ENCODE measurements at regions not wholly inside any gene's neighbourhood (a gene's known extent, or its start where the extent isn't known, plus 50 kb on each side); places are given as distances from the start of the nearest gene placed in this dataset.
A peak's percentile ranks its signal among the peaks of the same experiment; 100 is the strongest.
"Not testable (repeated sequence)": the region's sequence is repeated elsewhere in the genome, so short reads cannot be mapped to it uniquely, and the experiment has no call there.

DNA sequence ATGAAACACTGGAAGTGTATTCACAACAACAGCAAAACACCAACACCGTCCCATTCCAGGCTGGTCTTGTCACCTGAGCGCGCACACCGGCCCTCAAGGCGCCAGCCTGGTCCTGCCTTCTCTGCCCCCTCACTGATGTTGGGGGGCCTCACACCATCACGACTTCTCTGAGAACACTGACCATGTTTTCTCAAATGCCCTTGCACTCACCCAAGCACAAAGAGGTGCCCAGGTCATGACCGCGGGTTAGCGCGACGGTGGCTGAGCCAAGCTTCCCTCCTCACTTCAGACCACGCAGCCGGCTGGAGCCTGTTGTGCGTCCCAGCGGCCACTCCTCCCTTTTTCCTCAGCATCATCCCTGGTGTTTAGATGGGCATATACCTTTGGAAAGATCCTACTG lies 101.3 kb upstream of the SALL3 start:
- TF ChIP-seq, protein P1, sequence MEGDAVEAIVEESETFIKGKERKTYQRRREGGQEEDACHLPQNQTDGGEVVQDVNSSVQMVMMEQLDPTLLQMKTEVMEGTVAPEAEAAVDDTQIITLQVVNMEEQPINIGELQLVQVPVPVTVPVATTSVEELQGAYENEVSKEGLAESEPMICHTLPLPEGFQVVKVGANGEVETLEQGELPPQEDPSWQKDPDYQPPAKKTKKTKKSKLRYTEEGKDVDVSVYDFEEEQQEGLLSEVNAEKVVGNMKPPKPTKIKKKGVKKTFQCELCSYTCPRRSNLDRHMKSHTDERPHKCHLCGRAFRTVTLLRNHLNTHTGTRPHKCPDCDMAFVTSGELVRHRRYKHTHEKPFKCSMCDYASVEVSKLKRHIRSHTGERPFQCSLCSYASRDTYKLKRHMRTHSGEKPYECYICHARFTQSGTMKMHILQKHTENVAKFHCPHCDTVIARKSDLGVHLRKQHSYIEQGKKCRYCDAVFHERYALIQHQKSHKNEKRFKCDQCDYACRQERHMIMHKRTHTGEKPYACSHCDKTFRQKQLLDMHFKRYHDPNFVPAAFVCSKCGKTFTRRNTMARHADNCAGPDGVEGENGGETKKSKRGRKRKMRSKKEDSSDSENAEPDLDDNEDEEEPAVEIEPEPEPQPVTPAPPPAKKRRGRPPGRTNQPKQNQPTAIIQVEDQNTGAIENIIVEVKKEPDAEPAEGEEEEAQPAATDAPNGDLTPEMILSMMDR (IDR thresholded peaks at IDR 0.05), result no peak
- no peak for TF ChIP-seq EP300 (IDR thresholded peaks at IDR 0.05)
- TF ChIP-seq POLR2AphosphoS5 (IDR thresholded peaks at IDR 0.05), result no peak
- no peak for TF ChIP-seq POLR2A (IDR thresholded peaks at IDR 0.05)
- Histone ChIP-seq H3K4me3 (no peak overlapping the region), H3K27ac (no peak overlapping the region), H3K27me3 (peaks cover 0 to 34% (median 2%) of the 10 kb centered on the region in 3 donors), H3K36me3 (no peaks in the 10 kb centered on the region), H3K9me3 (peaks cover 0 to 7% (median under 1%) of the 10 kb centered on the region in 4 donors), H3K4me1 (no peaks in the 10 kb centered on the region)
- intact Hi-C loops (cut with DNase I; ENCODE audit: low total_unique reads), result no loop called here
- 86 to 91% (median 89%) methylated on average over 14 to 15 of the region's 15 CpGs for WGBS, 5 donors
- no peak for DNase-seq

DNA sequence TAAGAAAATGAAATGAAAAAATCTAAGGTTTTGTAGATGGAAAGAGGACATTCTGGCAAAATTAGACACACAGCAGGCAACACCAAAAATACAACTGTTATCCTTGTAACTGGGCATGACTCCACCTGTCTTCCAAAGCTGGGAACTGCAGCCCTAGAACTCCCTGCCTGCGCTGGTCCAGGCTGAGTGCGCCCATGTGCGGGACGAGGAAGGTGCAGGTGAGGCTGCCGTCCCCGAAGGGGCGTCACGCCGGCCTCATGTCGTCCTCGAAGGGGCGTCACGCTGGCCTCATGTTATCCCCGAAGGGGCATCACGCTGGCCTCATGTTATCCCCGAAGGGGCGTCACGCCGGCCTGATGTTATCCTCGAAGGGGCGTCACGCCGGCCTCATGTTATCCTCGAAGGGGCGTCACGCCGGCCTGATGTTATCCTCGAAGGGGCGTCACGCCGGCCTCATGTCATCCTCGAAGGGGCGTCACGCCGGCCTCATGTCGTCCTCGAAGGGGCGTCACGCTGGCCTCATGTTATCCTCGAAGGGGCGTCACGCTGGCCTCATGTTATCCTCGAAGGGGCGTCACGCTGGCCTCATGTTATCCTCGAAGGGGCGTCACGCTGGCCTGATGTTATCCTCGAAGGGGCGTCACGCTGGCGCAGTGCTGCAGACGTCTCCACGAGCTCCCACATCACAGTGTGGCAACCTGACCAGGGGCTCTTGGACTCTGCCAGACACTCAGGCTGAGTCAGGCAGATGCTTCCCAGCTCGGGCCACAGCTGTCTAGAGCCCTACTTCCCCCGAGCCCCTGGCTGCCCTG lies 100.3 kb upstream of the SALL3 start:
- H3K4me1 ChIP-seq; intact Hi-C loops (cut with DNase I; ENCODE audit: low total_unique reads); H3K36me3 ChIP-seq; H3K4me3 ChIP-seq; H3K27ac ChIP-seq: not testable (repeated sequence)
- DNase-seq, result peak in 1 of 2 donors; percentile 32
- 86 to 94% (median 88%) methylated on average over 41 to 56 of the region's 56 CpGs for WGBS, 5 donors
- Histone ChIP-seq H3K9me3 (peaks cover 4 to 16% (median 10%) of the 10 kb centered on the region in 4 donors), H3K27me3 (peaks cover 0 to 29% (median 2%) of the 10 kb centered on the region in 3 donors)
- TF ChIP-seq, protein P1 (IDR thresholded peaks at IDR 0.05), result peak in 5 of 7 experiments; percentile 21 to 61 (median 45)

DNA sequence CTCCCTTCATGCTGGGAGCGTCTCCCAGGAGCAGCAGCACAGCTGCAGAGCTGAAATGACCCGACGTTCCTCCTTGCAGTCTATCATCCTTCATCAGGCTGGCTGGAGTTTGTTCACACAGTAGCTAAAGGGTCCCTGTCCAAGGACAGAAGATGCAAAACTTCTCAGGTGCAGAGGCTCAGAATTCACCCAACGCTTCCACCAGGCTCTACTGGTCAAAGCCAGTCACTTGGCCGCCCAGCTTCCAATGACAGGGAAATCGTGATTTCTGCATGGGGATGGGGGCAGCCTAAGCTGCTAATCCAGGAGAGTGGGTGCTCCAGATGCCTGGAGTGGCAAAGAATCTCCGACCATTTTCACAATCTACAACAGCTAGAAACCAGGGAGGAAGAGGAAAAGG lies 97.0 kb upstream of the SALL3 start:
- no peak for DNase-seq
- no peaks in the 10 kb centered on the region for H3K4me1 ChIP-seq
- TF ChIP-seq, protein P1 (IDR thresholded peaks at IDR 0.05), result no peak
- TF ChIP-seq POLR2AphosphoS5 (IDR thresholded peaks at IDR 0.05) (no peak), POLR2A (IDR thresholded peaks at IDR 0.05) (no peak), EP300 (IDR thresholded peaks at IDR 0.05) (no peak)
- H3K9me3 ChIP-seq, result peaks cover 6 to 38% (median 27%) of the 10 kb centered on the region in 4 donors
- 64 to 76% (median 74%) methylated on average over 6 to 7 of the region's 7 CpGs for WGBS, 5 donors
- intact Hi-C loops (cut with DNase I; ENCODE audit: low total_unique reads), result no loop called here
- H3K4me3 ChIP-seq, result no peak overlapping the region
- H3K36me3 ChIP-seq, result no peaks in the 10 kb centered on the region
- H3K27me3 ChIP-seq, result peaks cover 0 to 7% (median 0%) of the 10 kb centered on the region in 3 donors
- H3K27ac ChIP-seq, result no peak overlapping the region

DNA sequence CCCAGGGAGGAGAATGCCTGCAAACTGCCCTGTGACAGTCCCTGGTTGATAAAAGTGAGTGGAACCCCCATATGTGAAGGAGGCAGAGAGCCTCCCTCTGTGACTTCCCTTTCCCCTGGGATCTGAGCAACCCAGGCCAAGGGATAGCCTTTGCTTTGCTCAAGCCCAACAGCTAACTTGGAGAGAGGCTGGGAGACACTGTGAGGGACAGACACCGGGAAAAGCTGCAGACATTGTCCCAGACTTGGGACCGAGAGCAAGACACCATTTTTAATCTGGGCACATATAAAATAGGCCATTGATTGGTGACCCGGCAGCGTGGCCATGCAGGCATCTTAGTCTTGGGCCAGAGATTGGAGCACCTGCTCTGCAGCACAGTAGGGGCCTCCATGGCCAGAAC lies 96.1 kb upstream of the SALL3 start:
- intact Hi-C loops (cut with DNase I; ENCODE audit: low total_unique reads), result no loop called here
- 81 to 94% (median 89%) methylated on average over 4 of the region's 4 CpGs for WGBS, 5 donors
- Histone ChIP-seq H3K4me1 (no peaks in the 10 kb centered on the region), H3K4me3 (no peak overlapping the region), H3K36me3 (no peaks in the 10 kb centered on the region), H3K27me3 (peaks cover 0 to 7% (median 0%) of the 10 kb centered on the region in 3 donors), H3K9me3 (peaks cover 6 to 47% (median 33%) of the 10 kb centered on the region in 4 donors), H3K27ac (no peak overlapping the region)
- DNase-seq, result no peak
- no peak for TF ChIP-seq EP300 (IDR thresholded peaks at IDR 0.05)
- TF ChIP-seq POLR2AphosphoS5 (IDR thresholded peaks at IDR 0.05), result no peak
- TF ChIP-seq POLR2A (IDR thresholded peaks at IDR 0.05), result no peak
- TF ChIP-seq, protein P1 (IDR thresholded peaks at IDR 0.05), result no peak
